Stimulated activated CD4-positive, alpha-beta T cell treated with anti-CD3 and anti-CD28 coated beads, Interleukin-2, amount 100 ng/mL, for 24 hours (primary cell): ENCODE measurements at regions not wholly inside any gene's neighbourhood (a gene's known extent, or its start where the extent isn't known, plus 50 kb on each side); places are given as distances from the start of the nearest gene placed in this dataset.
A peak's percentile ranks its signal among the peaks of the same experiment; 100 is the strongest.

Source experiments
- DNase-seq, 2 donors: peaks; one replicate each; pipeline ENCODE4 v3.0.0-alpha.2; 2020

DNA sequence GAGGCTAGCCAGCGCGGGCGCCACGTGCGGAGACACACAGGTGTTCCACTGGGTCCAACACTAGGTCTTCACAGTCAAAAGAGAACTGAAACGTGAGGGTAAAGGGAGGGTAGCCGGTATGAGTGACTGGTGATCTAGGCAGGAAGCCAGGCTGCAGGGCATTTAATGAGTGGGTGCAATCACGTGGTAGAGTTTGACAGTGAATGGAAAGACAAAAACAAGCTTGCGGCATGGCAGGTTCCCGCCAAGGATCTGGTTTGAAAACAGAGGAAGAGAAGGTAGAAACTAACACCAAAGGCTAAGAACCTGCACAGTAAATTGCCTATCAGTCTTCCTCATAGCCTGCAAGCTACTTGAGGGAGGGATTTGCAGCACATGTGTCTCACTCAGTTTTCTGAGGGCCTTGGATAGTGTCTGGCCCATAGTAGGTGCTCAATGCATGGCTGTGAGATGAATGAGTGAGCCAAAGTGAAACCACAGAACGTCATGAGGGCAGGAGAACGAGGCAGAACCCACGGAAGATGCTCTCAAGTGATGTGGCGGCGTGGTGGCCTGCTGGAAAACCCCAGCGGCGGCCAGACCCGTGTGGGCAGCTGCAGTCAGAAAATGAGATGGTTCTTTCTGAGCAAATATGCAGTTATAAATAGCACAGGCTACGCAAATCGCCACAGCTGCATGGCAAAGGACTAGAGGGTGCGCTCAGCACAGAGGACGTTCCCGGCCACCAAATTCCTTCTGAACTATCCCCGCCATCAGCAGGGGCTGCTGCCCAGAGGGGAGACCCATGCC is 183.6 kb upstream of the NFE2L3 start:
- peak; percentile 30 to 59 for DNase-seq

DNA sequence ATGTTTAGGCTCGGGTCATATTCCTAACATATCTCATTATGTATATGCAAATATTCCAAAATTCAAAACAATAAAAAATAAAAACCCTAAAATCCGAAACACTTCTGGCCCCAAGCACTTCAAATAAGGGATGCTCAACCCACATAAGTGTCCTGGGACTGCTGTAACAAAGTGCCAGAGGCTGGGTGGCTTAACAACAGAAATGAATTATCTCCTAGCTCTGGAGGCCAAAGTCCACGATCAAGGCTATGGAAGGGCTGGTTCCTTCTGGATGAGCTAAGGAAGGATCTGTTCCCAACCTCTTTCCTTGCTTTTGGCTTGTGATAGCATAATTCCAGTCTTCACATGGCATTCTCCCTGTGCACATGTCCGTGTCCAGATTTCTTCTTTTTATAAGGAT is 181.6 kb upstream of the NFE2L3 start:
- no peak for DNase-seq

DNA sequence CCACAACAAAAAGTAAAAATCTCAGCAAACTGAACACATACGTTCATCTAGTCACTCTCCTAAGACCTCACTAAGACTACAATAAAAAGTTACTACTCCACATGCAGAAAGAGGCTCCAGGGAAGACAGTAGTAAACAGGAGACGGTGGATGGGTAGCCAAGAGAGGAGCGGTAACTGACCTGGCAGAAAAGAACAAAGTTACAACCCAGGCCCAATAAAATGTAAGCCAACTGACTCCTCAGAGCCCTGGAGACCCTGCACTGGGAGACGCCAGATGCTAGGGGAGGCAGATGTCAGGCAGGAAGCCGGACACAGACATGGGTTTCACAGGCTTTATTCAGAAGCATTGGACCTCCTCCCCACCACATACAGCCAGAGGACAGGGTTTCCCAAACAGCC is 181.1 kb upstream of the NFE2L3 start:
- no peak for DNase-seq

DNA sequence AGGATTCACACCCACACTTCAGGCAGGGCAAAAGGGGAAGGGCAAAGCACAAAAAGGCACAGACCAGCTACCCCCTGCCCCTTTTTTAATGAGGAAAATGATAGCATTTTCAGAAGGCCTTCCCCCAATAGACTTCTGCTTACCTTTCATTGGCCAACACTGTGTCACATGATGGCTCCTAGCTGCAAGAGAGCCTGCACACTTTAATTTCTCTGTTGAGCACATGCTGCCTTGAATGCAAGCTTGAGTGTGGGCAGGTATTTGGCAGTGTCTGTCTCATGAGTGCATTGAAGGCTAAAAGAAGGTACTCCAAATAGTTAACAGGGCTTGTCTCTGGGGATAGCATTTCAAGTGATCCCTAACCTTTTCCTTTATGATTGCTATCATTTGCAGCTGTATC is 175.4 kb upstream of the NFE2L3 start:
- DNase-seq: no peak

DNA sequence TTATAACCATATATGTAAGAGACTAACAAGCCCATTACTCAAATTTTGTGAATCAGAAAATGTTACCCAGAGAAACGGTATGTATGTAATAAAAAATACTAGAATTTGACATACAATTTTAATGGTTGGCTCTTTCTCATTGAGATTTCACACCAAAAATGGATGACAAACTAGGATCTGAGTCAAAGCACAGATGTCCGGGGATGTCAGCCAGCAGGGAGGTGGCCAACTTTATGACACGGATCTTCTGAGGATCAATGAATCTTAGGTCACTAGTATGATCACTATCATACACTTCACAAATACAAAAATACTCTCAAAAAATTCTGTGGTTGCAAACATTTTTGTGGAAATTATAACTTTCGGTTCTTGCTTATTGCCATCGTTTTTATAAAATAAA is 173.5 kb upstream of the NFE2L3 start:
- DNase-seq: no peak

GRCh38 chr7:25979605-25980004 is 172.4 kb upstream of the NFE2L3 start:
- DNase-seq: no peak

GRCh38 chr7:25982684-25983083 is 169.3 kb upstream of the NFE2L3 start:
- no peak for DNase-seq

DNA sequence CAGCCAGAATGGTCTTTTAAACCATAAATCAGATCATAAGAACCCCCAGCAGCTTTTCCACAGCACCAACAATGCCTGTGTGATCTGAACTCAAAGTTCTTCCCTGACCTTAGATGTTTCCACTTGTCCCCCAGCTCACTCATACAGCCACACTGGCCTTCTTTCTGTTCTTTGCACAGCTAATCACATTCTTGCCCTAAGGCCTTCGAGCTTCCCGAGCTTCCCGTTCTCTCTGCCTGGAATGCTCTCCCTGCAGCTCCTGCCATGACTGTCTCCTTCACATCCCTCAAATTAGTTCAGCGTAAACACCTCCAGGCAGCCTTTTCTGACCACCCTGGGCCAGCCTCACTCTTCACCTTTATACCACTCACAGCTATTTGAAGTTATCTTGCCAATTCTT is 166.8 kb upstream of the NFE2L3 start:
- DNase-seq: no peak

GRCh38 chr7:25988640-25989039 is 163.4 kb upstream of the NFE2L3 start:
- DNase-seq: no peak

GRCh38 chr7:25989140-25989705 is 162.8 kb upstream of the NFE2L3 start:
- DNase-seq: no peak

DNA sequence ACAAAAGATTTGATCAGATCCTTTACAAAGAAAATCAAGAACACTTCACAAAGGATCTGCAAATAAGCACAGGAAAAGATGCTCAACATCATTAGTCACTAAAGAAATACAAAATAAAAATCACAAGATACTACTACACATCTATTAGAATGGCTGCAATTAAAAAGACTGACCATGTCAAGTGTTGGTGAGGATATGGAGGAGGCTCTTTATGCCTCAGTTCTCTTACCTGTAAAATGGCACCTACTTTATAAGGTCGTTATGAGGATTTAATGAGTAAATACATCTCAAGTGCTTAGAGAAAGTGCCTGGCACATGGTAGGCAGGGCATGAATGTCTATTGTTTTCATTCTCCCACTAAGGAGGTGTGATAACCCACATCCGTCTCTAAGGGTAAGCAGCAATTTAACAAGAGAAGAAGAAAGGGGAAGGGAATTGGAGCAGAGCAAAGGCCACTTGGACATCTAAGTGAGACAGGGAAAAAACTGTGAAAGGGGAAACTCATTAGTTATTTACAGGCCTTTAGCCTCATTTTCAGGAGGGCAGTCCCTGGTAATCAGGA is 157.5 kb upstream of the NFE2L3 start:
- DNase-seq: no peak

- no peak for DNase-seq
These were observed 156.8 kb upstream of the NFE2L3 start for GRCh38 chr7:25995216-25995615.

- DNase-seq: no peak
These were observed 156.0 kb upstream of the NFE2L3 start for GRCh38 chr7:25996006-25996408.

GRCh38 chr7:25998499-25998898 is 153.5 kb upstream of the NFE2L3 start:
- DNase-seq: no peak

DNA sequence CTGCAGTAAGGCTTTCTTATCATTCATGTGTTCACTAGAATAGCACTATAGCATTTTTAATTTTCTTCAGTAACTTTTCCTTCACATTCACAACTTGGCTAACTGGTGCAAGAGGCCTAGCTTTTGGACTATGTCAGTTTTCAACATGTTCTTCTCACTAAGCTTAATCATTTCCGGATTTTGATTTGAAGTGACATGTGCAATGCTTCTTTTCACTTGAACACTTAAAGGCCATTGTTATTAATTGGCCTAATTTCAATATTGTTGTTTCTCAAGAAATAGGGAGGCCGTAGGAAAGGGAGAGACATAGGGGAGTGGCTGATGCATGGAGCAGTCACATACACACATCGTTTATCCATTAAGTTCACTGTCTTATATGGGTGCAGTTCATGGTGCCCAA is 151.2 kb upstream of the NFE2L3 start:
- DNase-seq: no peak

GRCh38 chr7:26001662-26002244 is 150.2 kb upstream of the NFE2L3 start:
- no peak for DNase-seq

DNA sequence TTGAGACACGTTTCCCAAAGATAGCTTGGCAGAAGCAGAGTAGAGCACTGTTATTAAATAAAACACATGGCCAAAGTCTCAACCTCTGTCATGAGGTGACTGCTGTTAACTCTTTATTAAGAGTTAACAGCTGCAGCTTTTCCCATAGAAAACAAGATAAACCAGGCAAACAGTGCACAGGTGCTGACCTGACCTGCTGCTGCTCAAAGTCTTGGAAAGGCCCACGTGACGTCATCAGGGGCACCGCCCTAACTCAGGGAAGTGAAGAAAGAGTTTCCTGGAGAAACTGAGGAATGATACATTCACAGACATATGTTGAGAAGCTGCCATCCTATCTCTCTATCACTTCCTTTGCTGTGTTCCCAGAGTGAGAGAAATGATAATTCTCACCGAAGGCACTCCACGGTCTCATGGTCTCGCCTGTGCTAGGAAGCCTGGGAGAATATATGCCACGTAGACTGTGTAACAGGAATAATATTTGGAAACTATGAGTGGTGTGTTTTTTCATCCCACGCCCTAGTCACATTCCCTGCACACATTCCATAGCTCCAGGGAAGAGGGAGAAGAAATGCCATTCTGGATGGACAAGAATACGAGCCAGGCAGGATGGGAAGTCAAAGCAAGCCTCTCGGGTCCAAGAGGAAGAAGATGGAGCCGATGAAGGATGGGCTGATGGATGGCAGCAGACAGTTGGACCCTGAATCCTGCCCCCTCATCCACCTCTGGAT is 146.2 kb upstream of the NFE2L3 start:
- no peak for DNase-seq

- no peak for DNase-seq
These were observed 145.6 kb upstream of the NFE2L3 start for GRCh38 chr7:26006426-26006825.

DNA sequence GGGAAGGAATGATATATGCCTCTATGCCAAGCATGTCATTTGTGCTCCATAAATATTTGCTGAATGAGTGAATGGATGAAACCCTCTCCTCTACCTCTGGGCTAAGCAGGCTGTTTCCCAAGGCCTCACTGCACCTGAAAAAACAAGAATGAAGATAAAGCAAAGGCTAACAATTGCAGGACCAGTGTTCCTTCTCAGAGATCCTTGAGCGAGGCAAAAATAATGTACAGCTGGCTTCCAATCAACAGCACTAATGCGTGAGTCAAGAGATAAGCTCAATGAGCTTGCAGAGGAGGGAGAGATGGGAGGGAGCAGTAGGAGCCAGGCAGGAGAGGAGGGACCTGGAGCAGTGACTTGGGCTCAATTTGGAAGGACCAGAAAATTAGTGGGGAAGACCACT is 144.5 kb upstream of the NFE2L3 start:
- DNase-seq: no peak

DNA sequence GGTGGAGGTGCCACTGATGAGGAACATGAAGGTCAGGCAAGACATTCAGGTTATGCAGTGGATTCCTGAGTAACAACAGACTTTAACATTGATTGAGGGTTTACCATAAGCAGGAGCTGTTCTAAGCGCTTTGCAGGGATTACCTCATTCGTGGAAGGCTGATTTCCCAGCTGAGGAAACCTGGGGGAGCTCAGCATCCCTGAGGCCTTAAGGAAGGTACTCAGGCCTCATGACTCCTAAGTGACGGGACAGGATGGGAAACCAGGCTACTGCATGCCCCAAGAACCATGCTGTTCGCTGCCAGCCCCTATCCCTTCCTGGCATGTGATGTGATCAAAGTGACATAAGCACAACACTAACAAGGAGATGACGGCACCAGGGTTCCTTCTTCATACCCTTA is 143.6 kb upstream of the NFE2L3 start:
- DNase-seq: no peak

- DNase-seq: no peak
These were observed 140.8 kb upstream of the NFE2L3 start for GRCh38 chr7:26011039-26011696.

GRCh38 chr7:26013551-26014083 is 138.4 kb upstream of the NFE2L3 start:
- no peak for DNase-seq

- no peak for DNase-seq
These were observed 129.0 kb upstream of the NFE2L3 start for GRCh38 chr7:26022982-26023381.
